Naive thymus-derived CD8-positive, alpha-beta T cell (primary cell): ENCODE measurements at regions not wholly inside any gene's neighbourhood (a gene's known extent, or its start where the extent isn't known, plus 50 kb on each side); places are given as distances from the start of the nearest gene placed in this dataset.

Experiments
- ATAC-seq, 2 donors: fragments of 150-1000 bp; cut with Tn5 transposase in 1 of 2; sonication (Bioruptor Pico), chemical (Tn5 transposase) in 1 of 2; 1 replicate in 1 of 2; 2 replicates in 1 of 2; pipeline ENCODE4 v1.10.0; 2021; ENCODE audit warnings: mild to moderate bottlenecking in 2 of 2, moderate library complexity in 2 of 2
- POLR2A ChIA-PET: fragments of 350-600 bp; sonication (Branson Sonifier 250); formaldehyde crosslinking; loops from one replicate; lab custom pipeline; 2021; ENCODE audit warnings: antibody characterized with exemption; lab: Charles Lee
- DNase-seq, 10 donors: peaks; one replicate each; pipeline versions ENCODE4 v3.0.0 to v3.0.0-alpha.2; 2020 to 2022
- H3K27ac Mint-ChIP-seq, 10 donors: one replicate each; pipeline ENCODE4 v1.8.0; 2020 to 2022; ENCODE audit warnings: mild to moderate bottlenecking in 10 of 10, mixed read lengths in 10 of 10, moderate library complexity in 4 of 10, inconsistent platforms in 1 of 10
- H3K27me3 Mint-ChIP-seq, 5 donors: one replicate each; pipeline ENCODE4 v1.8.0; 2021 to 2022; ENCODE audit warnings: mixed read lengths in 5 of 5
- H3K36me3 Mint-ChIP-seq, 3 donors: one replicate each; pipeline ENCODE4 v1.8.0; 2020 to 2022; ENCODE audit warnings: mixed read lengths in 3 of 3, mild to moderate bottlenecking in 2 of 3, inconsistent platforms in 1 of 3
- H3K4me1 Mint-ChIP-seq, 4 donors: one replicate each; pipeline ENCODE4 v1.8.0; 2021 to 2022; ENCODE audit warnings: mixed read lengths in 4 of 4
- H3K4me3 Mint-ChIP-seq, 10 donors: one replicate each; pipeline ENCODE4 v1.8.0; 2020 to 2022; ENCODE audit warnings: mild to moderate bottlenecking in 10 of 10, mixed read lengths in 10 of 10, moderate library complexity in 6 of 10, inconsistent platforms in 1 of 10
- H3K9me3 Mint-ChIP-seq, 9 donors: one replicate each; pipeline ENCODE4 v1.8.0; 2020 to 2022; ENCODE audit warnings: mixed read lengths in 9 of 9, mild to moderate bottlenecking in 3 of 9, inconsistent platforms in 1 of 9, moderate library complexity in 1 of 9

GRCh38 chr3:35502699-35503098, 136.6 kb upstream of the ARPP21 start:
- POLR2A ChIA-PET, result no interaction called here
- ATAC-seq (no peak), DNase-seq (no peak)
- peaks cover 0 to 7% (median 0%) of the 10 kb centered on the region in 3 donors for H3K36me3 Mint-ChIP-seq
- no peak overlapping the region for H3K4me3 Mint-ChIP-seq
- H3K9me3 Mint-ChIP-seq, result peaks cover 0 to 26% (median 5%) of the 10 kb centered on the region in 9 donors
- peaks cover 0 to 5% (median 0%) of the 10 kb centered on the region in 5 donors for H3K27me3 Mint-ChIP-seq
- H3K27ac Mint-ChIP-seq, result no peak overlapping the region
- peaks cover 0 to 1% (median 0%) of the 10 kb centered on the region in 4 donors for H3K4me1 Mint-ChIP-seq

- H3K36me3 Mint-ChIP-seq, result no peaks in the 10 kb centered on the region
- DNase-seq (no peak), ATAC-seq (no peak)
- H3K27me3 Mint-ChIP-seq, result peaks cover 0 to 5% (median 0%) of the 10 kb centered on the region in 5 donors
- H3K27ac Mint-ChIP-seq, result no peak overlapping the region
- H3K4me1 Mint-ChIP-seq, result peaks cover 0 to 1% (median 0%) of the 10 kb centered on the region in 4 donors
- H3K4me3 Mint-ChIP-seq, result no peak overlapping the region
- POLR2A ChIA-PET, result no interaction called here
- peaks cover 0 to 15% (median 0%) of the 10 kb centered on the region in 9 donors for H3K9me3 Mint-ChIP-seq
Measured at GRCh38 chr3:35505181-35505580, 134.1 kb upstream of the ARPP21 start.

DNA sequence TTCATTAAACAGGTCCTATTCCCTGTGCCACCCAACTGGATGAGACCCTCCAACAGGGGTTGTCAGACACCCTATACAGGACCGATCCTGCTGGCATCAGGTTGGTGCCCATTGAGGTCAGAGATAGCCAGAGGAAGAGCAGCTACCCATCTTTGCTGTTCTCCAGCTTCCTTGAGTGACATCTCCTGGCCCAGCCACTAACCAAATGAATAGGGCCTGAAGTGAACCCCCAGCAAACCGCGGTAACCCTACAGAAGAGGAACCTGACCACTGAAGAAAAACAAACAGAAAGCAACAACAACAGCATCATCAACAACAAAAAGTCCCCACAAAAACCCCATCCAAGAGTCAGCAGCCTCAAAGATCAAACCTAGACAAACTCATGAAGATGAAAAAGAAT, 133.6 kb upstream of the ARPP21 start:
- Mint-ChIP-seq H3K36me3 (no peaks in the 10 kb centered on the region), H3K4me1 (peaks cover 0 to 1% (median 0%) of the 10 kb centered on the region in 4 donors), H3K4me3 (no peak overlapping the region), H3K27me3 (peaks cover 0 to 5% (median 0%) of the 10 kb centered on the region in 5 donors), H3K9me3 (peaks cover 0 to 15% (median 0%) of the 10 kb centered on the region in 9 donors), H3K27ac (no peak overlapping the region)
- no peak for DNase-seq
- ATAC-seq, result no peak
- POLR2A ChIA-PET, result no interaction called here

DNA sequence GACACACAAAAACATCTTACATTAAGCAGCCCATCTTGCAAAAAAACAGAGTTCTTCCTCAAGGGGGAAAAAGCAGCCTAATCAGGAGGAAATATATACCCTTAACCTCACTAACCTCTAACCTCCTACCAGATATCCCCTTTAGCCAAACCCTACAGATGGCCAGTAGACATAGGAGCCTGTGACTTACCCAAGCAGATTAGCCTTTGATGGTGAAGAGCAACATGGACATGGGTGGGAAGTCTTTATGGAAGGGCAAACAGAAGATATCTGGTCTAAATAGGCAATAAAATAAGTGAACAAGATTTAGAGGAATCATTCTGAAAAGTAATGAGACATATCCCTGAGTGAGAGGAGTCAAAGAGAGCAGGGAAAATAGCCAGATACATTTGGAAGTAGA, 119.4 kb upstream of the ARPP21 start:
- POLR2A ChIA-PET, result no interaction called here
- Mint-ChIP-seq H3K36me3 (no peaks in the 10 kb centered on the region), H3K27me3 (peaks cover 0 to 3% (median 0%) of the 10 kb centered on the region in 5 donors), H3K27ac (no peak overlapping the region), H3K4me1 (peaks cover 0 to 8% (median 0%) of the 10 kb centered on the region in 4 donors), H3K4me3 (no peak overlapping the region), H3K9me3 (peaks cover 0 to 26% (median 4%) of the 10 kb centered on the region in 9 donors)
- DNase-seq, result no peak
- no peak for ATAC-seq

DNA sequence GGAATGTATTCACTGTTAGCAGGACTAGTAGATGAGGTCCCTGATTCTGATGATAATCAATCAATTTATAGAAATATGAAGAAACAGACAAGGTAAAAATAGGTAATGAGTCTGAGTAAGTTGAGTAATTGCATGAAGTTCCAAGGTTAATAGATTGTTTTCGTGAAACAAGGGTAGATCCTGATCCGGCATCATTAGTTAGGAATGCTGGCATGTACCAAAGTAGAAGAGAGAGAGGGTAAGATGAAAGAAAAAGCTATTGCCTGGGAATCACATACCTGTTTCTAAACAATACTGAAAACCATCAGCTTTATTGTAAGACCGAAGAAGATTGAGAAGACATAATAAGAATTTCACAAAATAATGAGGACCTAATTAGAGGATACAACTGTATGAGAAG, 118.1 kb upstream of the ARPP21 start:
- ATAC-seq, result no peak
- Mint-ChIP-seq H3K27me3 (peaks cover 0 to 3% (median 0%) of the 10 kb centered on the region in 5 donors), H3K9me3 (peaks cover 0 to 26% (median 4%) of the 10 kb centered on the region in 9 donors), H3K4me3 (no peak overlapping the region), H3K27ac (no peak overlapping the region), H3K4me1 (peaks cover 0 to 8% (median 0%) of the 10 kb centered on the region in 4 donors), H3K36me3 (no peaks in the 10 kb centered on the region)
- DNase-seq, result no peak
- POLR2A ChIA-PET, result no interaction called here

DNA sequence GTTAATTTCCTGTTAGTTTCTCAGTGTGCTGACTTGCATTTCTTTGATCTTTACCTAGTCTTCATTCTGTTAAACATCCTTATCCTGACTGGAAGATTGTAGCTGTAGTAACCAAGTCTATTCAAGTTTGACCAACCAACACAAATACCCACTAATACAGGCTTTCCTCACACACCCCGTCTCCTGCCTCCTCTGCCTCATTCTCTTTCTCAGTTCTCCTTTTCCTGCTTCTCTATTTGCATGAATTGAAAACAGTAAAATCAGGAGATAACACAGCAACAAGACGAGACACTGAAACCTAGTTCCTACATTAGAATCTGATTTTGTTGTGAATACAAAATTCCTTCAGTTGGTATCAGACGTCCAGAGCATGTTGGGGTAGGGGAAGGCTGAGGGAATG, 116.9 kb upstream of the ARPP21 start:
- no peak for ATAC-seq
- peaks cover 0 to 8% (median 0%) of the 10 kb centered on the region in 4 donors for H3K4me1 Mint-ChIP-seq
- H3K9me3 Mint-ChIP-seq, result peaks cover 0 to 21% (median 2%) of the 10 kb centered on the region in 9 donors
- peaks cover 0 to 1% (median 0%) of the 10 kb centered on the region in 5 donors for H3K27me3 Mint-ChIP-seq
- H3K27ac Mint-ChIP-seq, result no peak overlapping the region
- POLR2A ChIA-PET, result no interaction called here
- H3K4me3 Mint-ChIP-seq, result no peak overlapping the region
- no peaks in the 10 kb centered on the region for H3K36me3 Mint-ChIP-seq
- no peak for DNase-seq

- POLR2A ChIA-PET, result no interaction called here
- ATAC-seq (no peak), DNase-seq (no peak)
- peaks cover 0 to 8% (median 0%) of the 10 kb centered on the region in 4 donors for H3K4me1 Mint-ChIP-seq
- peaks cover 0 to 15% (median 0%) of the 10 kb centered on the region in 9 donors for H3K9me3 Mint-ChIP-seq
- H3K27ac Mint-ChIP-seq, result no peak overlapping the region
- no peak overlapping the region for H3K4me3 Mint-ChIP-seq
- no peaks in the 10 kb centered on the region for H3K36me3 Mint-ChIP-seq
- no peaks in the 10 kb centered on the region for H3K27me3 Mint-ChIP-seq
Measured at GRCh38 chr3:35523074-35523473, 116.3 kb upstream of the ARPP21 start.

GRCh38 chr3:35523838-35524237, 115.5 kb upstream of the ARPP21 start:
- DNase-seq, result no peak
- ATAC-seq, result no peak
- no peak overlapping the region for H3K4me3 Mint-ChIP-seq
- peaks cover 0 to 7% (median 0%) of the 10 kb centered on the region in 9 donors for H3K9me3 Mint-ChIP-seq
- H3K4me1 Mint-ChIP-seq, result peaks cover 0 to 8% (median 0%) of the 10 kb centered on the region in 4 donors
- no peaks in the 10 kb centered on the region for H3K27me3 Mint-ChIP-seq
- POLR2A ChIA-PET, result no interaction called here
- H3K36me3 Mint-ChIP-seq, result no peaks in the 10 kb centered on the region
- no peak overlapping the region for H3K27ac Mint-ChIP-seq

GRCh38 chr3:35524856-35525255, 114.5 kb upstream of the ARPP21 start:
- no peaks in the 10 kb centered on the region for H3K27me3 Mint-ChIP-seq
- H3K36me3 Mint-ChIP-seq, result no peaks in the 10 kb centered on the region
- ATAC-seq (no peak), DNase-seq (no peak)
- POLR2A ChIA-PET, result no interaction called here
- no peaks in the 10 kb centered on the region for H3K9me3 Mint-ChIP-seq
- H3K27ac Mint-ChIP-seq, result no peak overlapping the region
- H3K4me1 Mint-ChIP-seq, result peaks cover 0 to 8% (median 0%) of the 10 kb centered on the region in 4 donors
- no peak overlapping the region for H3K4me3 Mint-ChIP-seq

- DNase-seq (no peak), ATAC-seq (no peak)
- Mint-ChIP-seq H3K4me3 (no peak overlapping the region), H3K27me3 (no peaks in the 10 kb centered on the region), H3K36me3 (no peaks in the 10 kb centered on the region), H3K4me1 (no peaks in the 10 kb centered on the region), H3K27ac (no peak overlapping the region), H3K9me3 (peaks cover 0 to 3% (median 0%) of the 10 kb centered on the region in 9 donors)
- POLR2A ChIA-PET, result no interaction called here
Measured at GRCh38 chr3:35528728-35529127, 110.6 kb upstream of the ARPP21 start.

DNA sequence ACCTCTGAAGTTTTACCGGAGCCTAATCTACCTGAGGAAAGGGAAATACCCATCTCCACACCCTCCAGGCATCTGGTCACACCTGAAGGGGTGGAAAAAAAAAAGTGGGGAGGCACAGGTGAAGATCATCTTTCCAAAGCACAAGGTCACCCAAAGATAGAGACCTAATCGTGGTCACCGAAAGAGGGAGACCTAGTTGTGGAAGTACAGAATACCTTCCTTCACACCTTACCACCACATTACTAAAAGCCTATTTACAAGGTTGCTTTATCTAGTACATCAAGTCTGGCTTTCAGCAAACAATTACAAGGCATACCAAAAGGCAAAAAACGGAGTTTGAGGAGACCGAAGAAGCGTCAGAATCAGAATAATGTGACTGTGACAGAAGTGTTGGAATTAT, 110.0 kb upstream of the ARPP21 start:
- no peaks in the 10 kb centered on the region for H3K27me3 Mint-ChIP-seq
- no peak overlapping the region for H3K27ac Mint-ChIP-seq
- DNase-seq, result no peak
- H3K4me3 Mint-ChIP-seq, result no peak overlapping the region
- H3K4me1 Mint-ChIP-seq, result no peaks in the 10 kb centered on the region
- H3K36me3 Mint-ChIP-seq, result no peaks in the 10 kb centered on the region
- ATAC-seq, result no peak
- POLR2A ChIA-PET, result no interaction called here
- peaks cover 0 to 3% (median 0%) of the 10 kb centered on the region in 9 donors for H3K9me3 Mint-ChIP-seq

DNA sequence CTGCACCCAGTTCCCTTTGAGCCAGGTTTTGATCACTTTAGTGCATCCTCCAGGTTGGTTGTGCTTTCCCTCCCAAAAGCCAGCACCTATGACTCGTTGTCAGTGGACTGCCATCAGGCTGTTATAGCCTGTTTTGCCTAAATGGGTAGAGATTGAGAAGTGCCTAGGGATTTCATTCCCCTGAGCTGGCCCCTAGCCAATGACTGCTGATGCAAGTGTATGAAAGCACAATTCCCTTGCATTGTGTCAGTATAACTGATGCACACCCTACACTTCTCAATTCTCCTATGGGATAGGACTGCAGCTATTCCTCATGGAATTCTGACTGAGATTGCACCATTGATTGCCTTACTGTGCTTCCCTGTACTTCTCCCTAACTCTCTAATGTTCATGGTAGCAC, 102.1 kb upstream of the ARPP21 start:
- Mint-ChIP-seq H3K27ac (no peak overlapping the region), H3K9me3 (peaks cover 0 to under 1% (median 0%) of the 10 kb centered on the region in 9 donors), H3K4me1 (no peaks in the 10 kb centered on the region), H3K36me3 (no peaks in the 10 kb centered on the region), H3K4me3 (no peak overlapping the region), H3K27me3 (no peaks in the 10 kb centered on the region)
- DNase-seq, result no peak
- ATAC-seq, result no peak
- POLR2A ChIA-PET, result no interaction called here

- H3K27ac Mint-ChIP-seq, result no peak overlapping the region
- H3K4me1 Mint-ChIP-seq, result no peaks in the 10 kb centered on the region
- no peak overlapping the region for H3K4me3 Mint-ChIP-seq
- DNase-seq (no peak), ATAC-seq (no peak)
- no peaks in the 10 kb centered on the region for H3K27me3 Mint-ChIP-seq
- POLR2A ChIA-PET, result no interaction called here
- no peaks in the 10 kb centered on the region for H3K36me3 Mint-ChIP-seq
- peaks cover 0 to 7% (median 0%) of the 10 kb centered on the region in 9 donors for H3K9me3 Mint-ChIP-seq
Measured at GRCh38 chr3:35544976-35545375, 94.3 kb upstream of the ARPP21 start.

- ATAC-seq (no peak), DNase-seq (no peak)
- no peaks in the 10 kb centered on the region for H3K4me1 Mint-ChIP-seq
- H3K27me3 Mint-ChIP-seq, result no peaks in the 10 kb centered on the region
- H3K36me3 Mint-ChIP-seq, result no peaks in the 10 kb centered on the region
- H3K9me3 Mint-ChIP-seq, result peaks cover 0 to 7% (median 0%) of the 10 kb centered on the region in 9 donors
- H3K27ac Mint-ChIP-seq, result no peak overlapping the region
- no peak overlapping the region for H3K4me3 Mint-ChIP-seq
- POLR2A ChIA-PET, result no interaction called here
Measured at GRCh38 chr3:35549690-35550089, 89.6 kb upstream of the ARPP21 start.
